ENCODE measurements at regions not wholly inside any gene's neighbourhood (a gene's known extent, or its start where the extent isn't known, plus 50 kb on each side); places are given as distances from the start of the nearest gene placed in this dataset.

DNA sequence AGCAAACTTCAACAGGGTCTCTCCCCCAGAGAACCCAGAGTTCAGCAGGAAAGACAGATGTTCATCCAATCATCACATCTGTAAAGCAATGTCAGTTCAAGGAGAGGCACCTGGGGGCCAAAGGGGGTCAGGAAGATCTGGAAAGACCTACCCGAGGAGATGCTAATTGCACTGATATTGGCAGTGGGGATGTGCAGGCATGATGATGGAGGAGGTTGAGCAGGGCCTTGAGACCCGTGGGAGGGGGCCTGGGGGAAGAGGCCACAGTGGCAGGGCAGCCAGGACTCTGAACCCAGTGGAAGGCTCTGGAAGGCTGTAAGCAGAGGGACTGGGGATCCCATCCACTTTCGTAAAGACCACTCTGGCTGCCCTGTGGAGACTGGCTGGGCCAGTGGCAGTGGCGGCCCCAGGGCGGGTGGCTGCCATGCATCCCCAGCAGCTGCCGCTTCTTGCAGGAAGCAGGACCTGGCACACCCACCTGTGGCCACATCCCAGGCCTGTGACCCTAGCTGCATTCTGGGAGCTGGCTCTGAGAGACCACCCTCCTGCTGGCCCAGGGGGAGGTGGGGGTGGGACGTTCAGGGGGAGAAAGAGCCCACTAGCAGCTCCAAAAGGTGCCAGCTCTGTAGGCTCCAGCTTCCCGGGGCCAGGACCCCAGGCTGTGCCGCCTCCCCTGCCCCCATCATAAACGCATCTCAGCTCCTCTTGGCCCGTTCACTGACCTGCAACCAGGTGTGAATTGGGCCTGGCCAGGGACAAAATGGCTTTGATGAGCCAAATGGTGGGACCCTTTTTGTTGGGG, 59.9 kb upstream of the FGF3 start:
- Histone ChIP-seq H2BK20ac (ENCODE audit: low read length) (no peak overlapping the region), H3K4me2 (ENCODE audit: insufficient read depth in 1 of 2, low read depth in 2 of 2, low read length in 2 of 2) (no peak overlapping the region), H3K4me3 (ENCODE audit: extremely low read depth in 1 of 4, insufficient read depth in 2 of 4, low read depth in 3 of 4, low read length in 4 of 4) (no peak overlapping the region), H2BK15ac (ENCODE audit: low read length) (no peak overlapping the region), H3K27ac (ENCODE audit: low read depth, low read length) (no peak overlapping the region), H2AFZ (ENCODE audit: low read length) (no peak overlapping the region), H3K4ac (replicated peaks; ENCODE audit: insufficient read length, low read depth, low read length) (no peak overlapping the region), H3K36me3 (ENCODE audit: control insufficient read depth in 2 of 4, insufficient read depth in 4 of 4, low read length in 3 of 4) (no peaks in the 10 kb centered on the region), H3K79me2 (ENCODE audit: control insufficient read depth in 1 of 2, insufficient read depth in 2 of 2, low read length in 2 of 2) (no peaks in the 10 kb centered on the region), H2BK12ac (ENCODE audit: low read depth, low read length) (no peak overlapping the region), H3K9ac (replicated peaks in 1 of 4; ENCODE audit: extremely low read depth in 1 of 4, low read depth in 3 of 4, low read length in 3 of 4) (no peak overlapping the region), H3K4me1 (replicated peaks in 1 of 4; ENCODE audit: control insufficient read depth in 3 of 4, insufficient read depth in 4 of 4, low read length in 3 of 4) (peaks cover 0 to 8% (median 1%) of the 10 kb centered on the region in 4 experiments; a peak in 4 of 7 replicates), H4K91ac (replicated peaks; ENCODE audit: insufficient read length, low read length) (no peak overlapping the region), H3K23ac (ENCODE audit: insufficient read length) (no peak overlapping the region), H4K5ac (ENCODE audit: insufficient read length, low read depth, low read length) (no peak overlapping the region), H3K79me1 (ENCODE audit: low read depth, low read length) (no peaks in the 10 kb centered on the region), H3K56ac (replicated peaks; ENCODE audit: insufficient read length, low read depth, low read length) (no peak overlapping the region), H2BK5ac (ENCODE audit: low read depth, low read length) (no peak overlapping the region), H3K18ac (ENCODE audit: extremely low read depth, low read length) (no peak overlapping the region), H2AK5ac (ENCODE audit: low read depth, low read length) (no peak overlapping the region), H4K8ac (ENCODE audit: extremely low read depth, insufficient read depth, low read length) (peak overlapping the region; percentile 31; the same call in 1 of the 2 replicates), H2BK120ac (replicated peaks; ENCODE audit: low read depth, low read length) (no peak overlapping the region), H3K14ac (ENCODE audit: insufficient read length) (no peak overlapping the region), H3K9me3 (ENCODE audit: insufficient read depth in 2 of 2, low read depth in 1 of 2, low read length in 1 of 2) (no peaks in the 10 kb centered on the region), H3K23me2 (ENCODE audit: low read depth, low read length) (no peaks in the 10 kb centered on the region), H4K20me1 (replicated peaks in 1 of 2; ENCODE audit: control insufficient read depth in 1 of 2, insufficient read depth in 2 of 2, low read length in 2 of 2) (no peaks in the 10 kb centered on the region), H3K27me3 (replicated peaks in 1 of 4; ENCODE audit: control insufficient read depth in 3 of 4, extremely low read depth in 1 of 4, insufficient read depth in 3 of 4, low read length in 3 of 4) (no peaks in the 10 kb centered on the region; a peak in 3 of 7 replicates)
- ChIA-PET CTCF (ENCODE audit: partially characterized antibody) (interaction anchor here (1.2 to 6.4 kb wide), 8 partner anchors 10 to 317 kb away, joined by 3 to 56 read pairs (median 5); no protein-coding TSS in a partner anchor), POLR2A (ENCODE audit: partially characterized antibody) (no interaction called here)
- no peak for FAIRE-seq
- DNase-seq (ENCODE audit: low read depth in 1 of 2, low spot score in 2 of 2) = no peak
- 77% methylated on average over 7 of the region's 11 CpGs; no CpG with 5 or more reads in 1 of the 2 experiments for whole genome bisulfite sequencing, 2 experiments (ENCODE audit: extremely low coverage in 1 of 2, insufficient coverage in 1 of 2, insufficient read length in 1 of 2, insufficient replicate concordance in 2 of 2, low coverage in 1 of 2, low lambda C conversion rate in 2 of 2, missing lambda C conversion rate in 1 of 2)
